T-helper 17 cell (primary cell): ENCODE measurements at regions not wholly inside any gene's neighbourhood (a gene's known extent, or its start where the extent isn't known, plus 50 kb on each side); places are given as distances from the start of the nearest gene placed in this dataset.

Source experiments
- ATAC-seq: fragments of 150-1000 bp; cut with Tn5 transposase; 2 replicates; pipeline ENCODE4 v1.10.0; 2021; ENCODE audit warnings: mild to moderate bottlenecking, moderate library complexity
- DNase-seq, 3 donors: peaks; one replicate each; pipeline versions ENCODE4 v3.0.0 to v3.0.0-alpha.2; 2020 to 2021
- H3K9me3 ChIP-seq: one replicate; pipeline ENCODE4 v1.7.0; 2013; ENCODE audit warnings: low read length, mild to moderate bottlenecking; ENCODE audit not compliant: control insufficient read depth, poor library complexity, severe bottlenecking
- H3K27ac Mint-ChIP-seq: one replicate; pipeline ENCODE4 v1.8.0; 2022; ENCODE audit warnings: mild to moderate bottlenecking, moderate library complexity, mixed read lengths
- H3K27me3 Mint-ChIP-seq: one replicate; pipeline ENCODE4 v1.8.0; 2022; ENCODE audit warnings: mixed read lengths
- H3K36me3 Mint-ChIP-seq: one replicate; pipeline ENCODE4 v1.8.0; 2022; ENCODE audit warnings: low read depth, mixed read lengths
- H3K4me1 Mint-ChIP-seq: one replicate; pipeline ENCODE4 v1.8.0; 2022; ENCODE audit warnings: mild to moderate bottlenecking, mixed read lengths
- H3K4me3 Mint-ChIP-seq: one replicate; pipeline ENCODE4 v1.8.0; 2022; ENCODE audit warnings: mild to moderate bottlenecking, moderate library complexity, mixed read lengths

- DNase-seq (no peak), ATAC-seq (no peak)
- H3K9me3 ChIP-seq = no peaks in the 10 kb centered on the region
- no peaks in the 10 kb centered on the region for H3K36me3 Mint-ChIP-seq
- peaks cover 7% of the 10 kb centered on the region for H3K27me3 Mint-ChIP-seq
- no peak overlapping the region for H3K4me3 Mint-ChIP-seq
- H3K4me1 Mint-ChIP-seq = no peaks in the 10 kb centered on the region
- H3K27ac Mint-ChIP-seq = no peak overlapping the region
Measured at GRCh38 chr12:125386652-125387051, 321.4 kb downstream of the AACS start.

GRCh38 chr12:125387206-125387605 is 322.0 kb downstream of the AACS start:
- no peaks in the 10 kb centered on the region for H3K9me3 ChIP-seq
- Mint-ChIP-seq H3K4me3 (no peak overlapping the region), H3K4me1 (no peaks in the 10 kb centered on the region), H3K36me3 (no peaks in the 10 kb centered on the region), H3K27me3 (peaks cover 7% of the 10 kb centered on the region), H3K27ac (no peak overlapping the region)
- DNase-seq (no peak), ATAC-seq (no peak)

GRCh38 chr12:125389061-125389697 is 323.9 kb downstream of the AACS start:
- Mint-ChIP-seq H3K4me3 (no peak overlapping the region), H3K4me1 (no peaks in the 10 kb centered on the region), H3K27me3 (peaks cover 14% of the 10 kb centered on the region), H3K36me3 (no peaks in the 10 kb centered on the region), H3K27ac (no peak overlapping the region)
- DNase-seq (no peak), ATAC-seq (no peak)
- H3K9me3 ChIP-seq = no peaks in the 10 kb centered on the region

- Mint-ChIP-seq H3K27ac (no peak overlapping the region), H3K36me3 (no peaks in the 10 kb centered on the region), H3K27me3 (peaks cover 7% of the 10 kb centered on the region), H3K4me3 (no peak overlapping the region), H3K4me1 (no peaks in the 10 kb centered on the region)
- ATAC-seq (no peak), DNase-seq (no peak)
- no peaks in the 10 kb centered on the region for H3K9me3 ChIP-seq
Measured at GRCh38 chr12:125393569-125393968, 328.3 kb downstream of the AACS start.

- Mint-ChIP-seq H3K27me3 (peaks cover 7% of the 10 kb centered on the region), H3K4me3 (no peak overlapping the region), H3K36me3 (no peaks in the 10 kb centered on the region), H3K27ac (no peak overlapping the region), H3K4me1 (no peaks in the 10 kb centered on the region)
- DNase-seq = no peak
- no peaks in the 10 kb centered on the region for H3K9me3 ChIP-seq
- no peak for ATAC-seq
Measured at GRCh38 chr12:125395583-125396215, 330.5 kb downstream of the AACS start.

- Mint-ChIP-seq H3K4me3 (no peak overlapping the region), H3K4me1 (no peaks in the 10 kb centered on the region), H3K27ac (no peak overlapping the region), H3K36me3 (no peaks in the 10 kb centered on the region), H3K27me3 (peaks cover 5% of the 10 kb centered on the region)
- DNase-seq (no peak), ATAC-seq (no peak)
- no peaks in the 10 kb centered on the region for H3K9me3 ChIP-seq
Measured at GRCh38 chr12:125399489-125399888, 334.3 kb downstream of the AACS start.

GRCh38 chr12:125402874-125403789 is 337.9 kb downstream of the AACS start:
- Mint-ChIP-seq H3K27me3 (peaks cover 20% of the 10 kb centered on the region), H3K4me3 (no peak overlapping the region), H3K4me1 (no peaks in the 10 kb centered on the region), H3K27ac (no peak overlapping the region), H3K36me3 (no peaks in the 10 kb centered on the region)
- ATAC-seq (no peak), DNase-seq (no peak)
- H3K9me3 ChIP-seq = no peaks in the 10 kb centered on the region

- Mint-ChIP-seq H3K27me3 (peaks cover 20% of the 10 kb centered on the region), H3K36me3 (no peaks in the 10 kb centered on the region), H3K4me3 (no peak overlapping the region), H3K4me1 (no peaks in the 10 kb centered on the region), H3K27ac (no peak overlapping the region)
- DNase-seq (no peak), ATAC-seq (no peak)
- H3K9me3 ChIP-seq = no peaks in the 10 kb centered on the region
Measured at GRCh38 chr12:125403843-125404242, 338.6 kb downstream of the AACS start.

- no peak overlapping the region for H3K27ac Mint-ChIP-seq
- no peak for DNase-seq
- H3K9me3 ChIP-seq = no peaks in the 10 kb centered on the region
- ATAC-seq = no peak
- no peak overlapping the region for H3K4me3 Mint-ChIP-seq
- H3K36me3 Mint-ChIP-seq = no peaks in the 10 kb centered on the region
- H3K27me3 Mint-ChIP-seq = peaks cover 20% of the 10 kb centered on the region
- no peaks in the 10 kb centered on the region for H3K4me1 Mint-ChIP-seq
Measured at GRCh38 chr12:125406131-125406530, 340.9 kb downstream of the AACS start.

- H3K4me3 Mint-ChIP-seq = no peak overlapping the region
- no peak overlapping the region for H3K27ac Mint-ChIP-seq
- DNase-seq (no peak), ATAC-seq (no peak)
- H3K4me1 Mint-ChIP-seq = no peaks in the 10 kb centered on the region
- H3K36me3 Mint-ChIP-seq = no peaks in the 10 kb centered on the region
- no peaks in the 10 kb centered on the region for H3K9me3 ChIP-seq
- H3K27me3 Mint-ChIP-seq = peaks cover 19% of the 10 kb centered on the region
Measured at GRCh38 chr12:125408718-125409117, 343.5 kb downstream of the AACS start.

- no peak for ATAC-seq
- Mint-ChIP-seq H3K4me1 (no peaks in the 10 kb centered on the region), H3K27me3 (no peaks in the 10 kb centered on the region), H3K4me3 (no peak overlapping the region), H3K27ac (no peak overlapping the region), H3K36me3 (no peaks in the 10 kb centered on the region)
- H3K9me3 ChIP-seq = no peaks in the 10 kb centered on the region
- no peak for DNase-seq
Measured at GRCh38 chr12:125412506-125412905, 347.3 kb downstream of the AACS start.

- DNase-seq (no peak), ATAC-seq (no peak)
- Mint-ChIP-seq H3K4me3 (no peak overlapping the region), H3K4me1 (no peaks in the 10 kb centered on the region), H3K27me3 (no peaks in the 10 kb centered on the region), H3K36me3 (no peaks in the 10 kb centered on the region), H3K27ac (no peak overlapping the region)
- peaks cover 3% of the 10 kb centered on the region for H3K9me3 ChIP-seq
Measured at GRCh38 chr12:125417446-125417845, 352.2 kb downstream of the AACS start.

GRCh38 chr12:125418902-125419564 is 353.8 kb downstream of the AACS start:
- DNase-seq (no peak), ATAC-seq (no peak)
- Mint-ChIP-seq H3K4me3 (no peak overlapping the region), H3K27me3 (no peaks in the 10 kb centered on the region), H3K36me3 (no peaks in the 10 kb centered on the region), H3K27ac (no peak overlapping the region), H3K4me1 (no peaks in the 10 kb centered on the region)
- H3K9me3 ChIP-seq = peaks cover 3% of the 10 kb centered on the region
